IMR-90 (cell line): ENCODE measurements at regions not wholly inside any gene's neighbourhood (a gene's known extent, or its start where the extent isn't known, plus 50 kb on each side); places are given as distances from the start of the nearest gene placed in this dataset.

ENCODE experiments used
- ATAC-seq: fragments of 200-7000 bp; cut with Tn5 transposase; 2 replicates; pipeline ENCODE4 v1.9.1; 2020; ENCODE audit warnings: low read depth, mild to moderate bottlenecking, moderate library complexity
- BruUV-seq: library from RNA; stranded (reverse); fragments of 400-500 nt; replicated peaks from 2 replicates; lab custom pipeline; 2021; lab: Mats Ljungman, UMichigan
- CTCF ChIA-PET: fragments of 300-600 bp; formaldehyde crosslinking; extraction: SDS; loops from one replicate; lab custom pipeline; 2021; ENCODE audit warnings: antibody characterized with exemption; lab: Yijun Ruan, JAX
- POLR2A ChIA-PET: fragments of 300-600 bp; sonication (Branson Sonifier 250); formaldehyde crosslinking; loops from one replicate; lab custom pipeline; 2022; ENCODE audit warnings: antibody characterized with exemption; ENCODE audit not compliant: unreplicated experiment; lab: Charles Lee
- DNase-seq: peaks from one replicate; pipeline ENCODE4 v3.0.0; 2013
- H2AFZ ChIP-seq: replicated peaks from 2 replicates; pipeline ENCODE3; 2013; ENCODE audit warnings: low read length, mild to moderate bottlenecking; ENCODE audit not compliant: poor library complexity
- H2AK5ac ChIP-seq: 2 replicates; pipeline ENCODE4 v1.6.1; 2013; ENCODE audit warnings: low read depth, low read length, inconsistent platforms
- H2AK9ac ChIP-seq: replicated peaks from 2 replicates; pipeline ENCODE3; 2013; ENCODE audit warnings: mild to moderate bottlenecking, low read depth, low read length, moderate library complexity; ENCODE audit not compliant: poor library complexity
- H2BK120ac ChIP-seq: 2 replicates; pipeline ENCODE4 v1.6.1; 2013; ENCODE audit warnings: low read depth, low read length, inconsistent platforms
- H2BK15ac ChIP-seq: 3 replicates; pipeline ENCODE4 v1.6.1; 2013; ENCODE audit warnings: low read depth, low read length, inconsistent platforms
- H2BK20ac ChIP-seq: 2 replicates; pipeline ENCODE4 v1.6.1; 2013; ENCODE audit warnings: low read depth, mild to moderate bottlenecking, inconsistent platforms, low read length, moderate library complexity
- H2BK5ac ChIP-seq: 2 replicates; pipeline ENCODE4 v1.6.1; 2013; ENCODE audit warnings: mild to moderate bottlenecking, low read depth, low read length, inconsistent platforms; ENCODE audit not compliant: poor library complexity, severe bottlenecking
- H3K14ac ChIP-seq: replicated peaks from 2 replicates; pipeline ENCODE4 v1.6.1; 2013; ENCODE audit warnings: low read depth, low read length, inconsistent platforms
- H3K18ac ChIP-seq: 2 replicates; pipeline ENCODE4 v1.6.1; 2013; ENCODE audit warnings: low read depth, low read length, control low read depth
- H3K23ac ChIP-seq: 2 replicates; pipeline ENCODE4 v1.6.1; 2013; ENCODE audit warnings: low read depth, low read length, inconsistent platforms
- H3K27ac ChIP-seq: 2 replicates; pipeline ENCODE4 v1.5.1; 2013; ENCODE audit warnings: mild to moderate bottlenecking, control low read depth, low read length; ENCODE audit not compliant: insufficient read depth
- H3K27me3 ChIP-seq: 2 replicates; pipeline ENCODE4 v1.6.1; 2013; ENCODE audit warnings: low read length; ENCODE audit not compliant: control insufficient read depth, insufficient read depth
- H3K36me3 ChIP-seq: 2 replicates; pipeline ENCODE4 v1.6.1; 2013; ENCODE audit warnings: low read length, mixed read lengths; ENCODE audit not compliant: control insufficient read depth, insufficient read depth
- H3K4ac ChIP-seq: 2 replicates; pipeline ENCODE4 v1.6.1; 2013; ENCODE audit warnings: low read depth, low read length, inconsistent platforms
- H3K4me1 ChIP-seq: 2 replicates; pipeline ENCODE4 v1.6.1; 2013; ENCODE audit warnings: low read length, mixed read lengths; ENCODE audit not compliant: control insufficient read depth, insufficient read depth
- H3K4me2 ChIP-seq: 2 replicates; pipeline ENCODE4 v1.6.1; 2013; ENCODE audit warnings: low read depth, mild to moderate bottlenecking, control low read depth, low read length, moderate library complexity
- H3K4me3 ChIP-seq: 2 replicates; pipeline ENCODE4 v1.5.1; 2013; ENCODE audit warnings: low read depth, mild to moderate bottlenecking, control low read depth, low read length, moderate library complexity; ENCODE audit not compliant: insufficient read depth
- H3K56ac ChIP-seq: 2 replicates; pipeline ENCODE4 v1.6.1; 2013; ENCODE audit warnings: low read length, inconsistent platforms; ENCODE audit not compliant: insufficient read depth; ENCODE audit errors: extremely low read depth
- H3K79me1 ChIP-seq, 2 experiments: 2 replicates each; pipeline ENCODE4 v1.6.1; 2013; ENCODE audit warnings: low read length in 2 of 2, inconsistent platforms in 1 of 2, low read depth in 1 of 2
- H3K9ac ChIP-seq: 2 replicates; pipeline ENCODE4 v1.6.1; 2013; ENCODE audit warnings: low read depth, low read length, control low read depth
- H3K9me1 ChIP-seq: 2 replicates; pipeline ENCODE4 v1.6.1; 2013; ENCODE audit warnings: low read length, inconsistent platforms; ENCODE audit not compliant: insufficient read depth
- H3K9me3 ChIP-seq: 2 replicates; pipeline ENCODE4 v1.6.1; 2013; ENCODE audit warnings: low read length; ENCODE audit not compliant: control insufficient read depth, insufficient read depth
- H4K20me1 ChIP-seq: 2 replicates; pipeline ENCODE4 v1.6.1; 2013; ENCODE audit warnings: low read length, inconsistent platforms; ENCODE audit not compliant: insufficient read depth
- H4K5ac ChIP-seq: 2 replicates; pipeline ENCODE4 v1.6.1; 2013; ENCODE audit warnings: mild to moderate bottlenecking, low read depth, low read length, control low read depth
- H4K8ac ChIP-seq, 2 experiments: 2 replicates each; pipeline ENCODE4 v1.6.1; 2013; ENCODE audit warnings: low read depth in 2 of 2, low read length in 2 of 2, control low read depth in 1 of 2, inconsistent platforms in 1 of 2
- H4K91ac ChIP-seq: 2 replicates; pipeline ENCODE4 v1.6.1; 2013; ENCODE audit warnings: low read depth, low read length, inconsistent platforms; ENCODE audit not compliant: insufficient read depth
- BHLHE40 ChIP-seq: fragments of 150-350 bp; IDR thresholded peaks from 2 replicates; pipeline ENCODE4 v1.6.1; 2016; ENCODE audit warnings: mild to moderate bottlenecking, low read depth, low read length
- CEBPB ChIP-seq: IDR thresholded peaks from 2 replicates; pipeline ENCODE4 v1.6.1; 2012; ENCODE audit warnings: low read depth, low read length, improper control_type of control experiment
- FOS ChIP-seq: fragments of 150-350 bp; IDR thresholded peaks from 2 replicates; pipeline ENCODE4 v1.6.1; 2016; ENCODE audit warnings: low read depth, low read length
- MXI1 ChIP-seq: IDR thresholded peaks from 2 replicates; pipeline ENCODE4 v1.6.1; 2012; ENCODE audit warnings: low read depth, mild to moderate bottlenecking, low read length, moderate library complexity, borderline replicate concordance
- WGBS, 2 experiments: methylation state at CpG; one replicate each; pipeline versions ENCODE4 v1.1.5 to v1.1.7; 2013; ENCODE audit warnings: missing lambda C conversion rate in 2 of 2; ENCODE audit not compliant: insufficient read length in 1 of 2; ENCODE audit errors: extremely low coverage in 2 of 2; 5-methylcytosine and 5-hydroxymethylcytosine counted together
- dilution Hi-C: fragments of 300-500 bp; cut with HindIII; formaldehyde crosslinking; loops from one replicate; pipeline ENCODE4 v1.14.3; 2018; ENCODE audit warnings: low sequenced_read_pairs; ENCODE audit not compliant: unreplicated experiment
- in situ Hi-C: fragments of 300-500 bp; cut with MboI; formaldehyde crosslinking; loops from 3 replicates; pipeline ENCODE4 v1.14.3; 2019; ENCODE audit warnings: low sequenced_read_pairs, inconsistent platforms, mixed read lengths
- intact Hi-C: fragments of 100-400 bp; cut with micrococcal nuclease; formaldehyde crosslinking; loops from 2 replicates; pipeline ENCODE4 v1.10.0; 2022
- TF ChIP-seq, protein P1 (sequence below): fragments of 150-350 bp; IDR thresholded peaks from 2 replicates; pipeline ENCODE4 v1.6.1; 2017; ENCODE audit warnings: mild to moderate bottlenecking, antibody characterized with exemption, low read length, low read depth

GRCh38 chr4:147136310-147136709 is 190.6 kb upstream of the TTC29 start:
- H2AK9ac ChIP-seq: no peak overlapping the region
- 0 out of 2 replicates have a peak overlapping the region, but pooled peaks have one; percentile 38 for H2BK20ac ChIP-seq
- peak overlapping the region; percentile 58; the same call in 1 of the 2 replicates for H3K23ac ChIP-seq
- H3K79me1 ChIP-seq: no peaks in the 10 kb centered on the region
- no peaks in the 10 kb centered on the region for H3K27me3 ChIP-seq
- peak overlapping the region; percentile 52; the same call in 1 of the 2 replicates for H3K4ac ChIP-seq
- H3K4me3 ChIP-seq: no peak overlapping the region
- no peaks in the 10 kb centered on the region for H3K36me3 ChIP-seq
- CTCF ChIA-PET: interaction anchor here (0.9 kb wide), 1 partner anchor 10 kb away, joined by 3 read pairs; no protein-coding TSS in a partner anchor
- 0 out of 2 replicates have a peak, but pooled peaks cover 3% of the 10 kb centered on the region for H3K9me1 ChIP-seq
- H3K56ac ChIP-seq: no peak overlapping the region
- no peaks in the 10 kb centered on the region for H3K9me3 ChIP-seq
- no peak overlapping the region; the same call in 1 of the 2 replicates for H2AK5ac ChIP-seq
- BruUV-seq: no TSS peak
- in situ Hi-C loops: no loop called here
- DNase-seq: peak; percentile 84
- no peak overlapping the region for H3K14ac ChIP-seq
- dilution Hi-C loops: no loop called here
- no peak overlapping the region for H4K5ac ChIP-seq
- H3K18ac ChIP-seq: peak overlapping the region; percentile 17; the same call in 1 of the 2 replicates
- intact Hi-C loops: loop anchor here (10.0 kb wide), 1 partner anchor 728 kb away; no protein-coding TSS in a partner anchor
- no peak overlapping the region for H3K9ac ChIP-seq
- H2BK120ac ChIP-seq: peak overlapping the region; percentile 31; the same call in 1 of the 2 replicates
- no CpG with 5 or more reads among the region's 3 CpGs for WGBS, 2 experiments
- peak overlapping the region in 1 of 2 experiments; percentile 40; a peak in 2 of 4 replicates for H4K8ac ChIP-seq
- TF ChIP-seq MXI1: no peak
- TF ChIP-seq CEBPB: 0 out of 2 replicates have a peak, but pooled peaks have one; percentile 7
- no peak for TF ChIP-seq BHLHE40
- TF ChIP-seq, protein P1, sequence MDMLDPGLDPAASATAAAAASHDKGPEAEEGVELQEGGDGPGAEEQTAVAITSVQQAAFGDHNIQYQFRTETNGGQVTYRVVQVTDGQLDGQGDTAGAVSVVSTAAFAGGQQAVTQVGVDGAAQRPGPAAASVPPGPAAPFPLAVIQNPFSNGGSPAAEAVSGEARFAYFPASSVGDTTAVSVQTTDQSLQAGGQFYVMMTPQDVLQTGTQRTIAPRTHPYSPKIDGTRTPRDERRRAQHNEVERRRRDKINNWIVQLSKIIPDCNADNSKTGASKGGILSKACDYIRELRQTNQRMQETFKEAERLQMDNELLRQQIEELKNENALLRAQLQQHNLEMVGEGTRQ: no peak
- TF ChIP-seq FOS: no peak
- H4K91ac ChIP-seq: no peak overlapping the region
- peaks cover 12% of the 10 kb centered on the region for H3K4me1 ChIP-seq
- H3K4me2 ChIP-seq: peak overlapping the region; percentile 48; the same call in 1 of the 2 replicates
- POLR2A ChIA-PET: no interaction called here
- H4K20me1 ChIP-seq: no peaks in the 10 kb centered on the region
- H2AFZ ChIP-seq: peak overlapping the region; percentile 26
- H3K27ac ChIP-seq: 0 out of 2 replicates have a peak overlapping the region, but pooled peaks have one; percentile 1
- no peak overlapping the region for H2BK5ac ChIP-seq
- ATAC-seq: peak; percentile 71
- 0 out of 3 replicates have a peak overlapping the region, but pooled peaks have one; percentile 9 for H2BK15ac ChIP-seq
